Chondrocyte (in vitro differentiated cells): ENCODE measurements at regions not wholly inside any gene's neighbourhood (a gene's known extent, or its start where the extent isn't known, plus 50 kb on each side); places are given as distances from the start of the nearest gene placed in this dataset.

Experiments
- DNase-seq: peaks from one replicate; pipeline ENCODE4 v3.0.0; 2021; ENCODE audit warnings: mixed read lengths, low spot score
- H3K27ac Mint-ChIP-seq: one replicate; pipeline ENCODE4 v1.8.0; 2021; ENCODE audit warnings: mild to moderate bottlenecking, moderate library complexity, mixed read lengths; ENCODE audit not compliant: unreplicated experiment
- H3K27me3 Mint-ChIP-seq: 2 replicates; pipeline ENCODE4 v1.8.0; 2021; ENCODE audit warnings: low read depth, mixed read lengths
- H3K36me3 Mint-ChIP-seq: 2 replicates; pipeline ENCODE4 v1.8.0; 2021; ENCODE audit warnings: low read depth, mixed read lengths
- H3K4me1 Mint-ChIP-seq: 2 replicates; pipeline ENCODE4 v1.8.0; 2021; ENCODE audit warnings: low read depth, mild to moderate bottlenecking, mixed read lengths
- H3K4me3 Mint-ChIP-seq: one replicate; pipeline ENCODE4 v1.8.0; 2021; ENCODE audit warnings: mild to moderate bottlenecking, moderate library complexity, mixed read lengths; ENCODE audit not compliant: unreplicated experiment
- H3K9me3 Mint-ChIP-seq: 2 replicates; pipeline ENCODE4 v1.8.0; 2021; ENCODE audit warnings: low read depth, mixed read lengths
- CTCF ChIP-seq: fragments of 200-600 bp; sonication (generic); IDR thresholded peaks from 2 replicates; pipeline ENCODE4 v1.5.0; 2021; ENCODE audit warnings: antibody characterized with exemption, mild to moderate bottlenecking, moderate library complexity

DNA sequence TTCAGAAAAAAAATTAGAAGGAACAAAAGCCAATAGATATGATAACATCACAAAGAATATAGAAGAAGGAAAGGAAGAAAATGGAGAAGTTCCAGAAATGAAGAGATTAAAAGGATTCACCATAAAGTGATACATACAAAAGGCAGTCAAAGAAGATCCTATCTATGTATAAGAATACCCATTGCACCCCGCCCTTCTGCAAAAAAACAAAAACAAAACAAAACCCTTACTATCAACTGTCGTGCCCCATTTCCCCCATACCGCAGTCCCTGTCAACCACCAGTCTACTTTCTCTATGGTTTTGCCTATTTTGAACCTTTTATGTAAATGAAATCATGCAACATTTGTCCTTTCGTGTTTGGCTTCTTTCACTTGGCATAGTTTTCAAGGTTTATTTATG is 385.6 kb downstream of the PRDM5 start:
- Mint-ChIP-seq H3K4me3 (no peak overlapping the region), H3K9me3 (peaks cover 9% of the 10 kb centered on the region), H3K4me1 (no peaks in the 10 kb centered on the region), H3K27me3 (peaks cover 11% of the 10 kb centered on the region), H3K27ac (no peak overlapping the region), H3K36me3 (no peaks in the 10 kb centered on the region)
- no peak for DNase-seq
- no peak for TF ChIP-seq CTCF

DNA sequence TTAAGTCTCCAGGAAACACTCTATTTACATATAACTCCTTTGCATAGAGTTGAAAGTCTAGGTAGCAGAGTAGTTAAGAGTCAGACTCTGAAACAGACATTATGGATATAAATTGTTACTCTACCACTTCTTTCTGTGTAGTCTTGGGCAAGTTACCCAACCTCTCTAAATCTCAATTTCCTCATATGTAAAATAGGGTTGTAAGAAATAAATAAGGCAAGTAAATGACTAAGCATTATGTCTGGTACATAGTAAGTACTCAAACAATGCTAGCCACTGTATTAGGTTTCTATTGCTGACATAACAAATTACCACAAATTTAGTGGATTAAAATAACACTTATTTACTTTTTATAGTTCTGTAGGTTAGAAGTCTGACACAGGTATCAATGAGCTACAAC is 394.1 kb downstream of the PRDM5 start:
- peaks cover 1% of the 10 kb centered on the region for H3K27me3 Mint-ChIP-seq
- H3K27ac Mint-ChIP-seq, result no peak overlapping the region
- H3K9me3 Mint-ChIP-seq, result peaks cover 10% of the 10 kb centered on the region
- no peak overlapping the region for H3K4me3 Mint-ChIP-seq
- no peak for DNase-seq
- H3K36me3 Mint-ChIP-seq, result peaks cover 3% of the 10 kb centered on the region
- TF ChIP-seq CTCF, result no peak
- H3K4me1 Mint-ChIP-seq, result no peaks in the 10 kb centered on the region

- Mint-ChIP-seq H3K27ac (no peak overlapping the region), H3K27me3 (no peaks in the 10 kb centered on the region)
Observed at GRCh38 chr4:120526033-120526432, 396.5 kb downstream of the PRDM5 start.

GRCh38 chr4:120525106-120525505 is 397.4 kb downstream of the PRDM5 start:
- H3K9me3 Mint-ChIP-seq, result peaks cover 11% of the 10 kb centered on the region
- H3K4me1 Mint-ChIP-seq, result no peaks in the 10 kb centered on the region
- no peak for TF ChIP-seq CTCF
- no peak overlapping the region for H3K27ac Mint-ChIP-seq
- H3K4me3 Mint-ChIP-seq, result no peak overlapping the region
- peaks cover 3% of the 10 kb centered on the region for H3K36me3 Mint-ChIP-seq
- DNase-seq, result no peak
- H3K27me3 Mint-ChIP-seq, result no peaks in the 10 kb centered on the region

More at GRCh38 chr4:120526033-120526432, 396.5 kb downstream of the PRDM5 start:
- TF ChIP-seq CTCF, result no peak
- peaks cover 3% of the 10 kb centered on the region for H3K36me3 Mint-ChIP-seq
- DNase-seq, result no peak
- H3K4me3 Mint-ChIP-seq, result no peak overlapping the region
- no peaks in the 10 kb centered on the region for H3K4me1 Mint-ChIP-seq
- peaks cover 9% of the 10 kb centered on the region for H3K9me3 Mint-ChIP-seq

GRCh38 chr4:120524237-120524636 is 398.3 kb downstream of the PRDM5 start:
- Mint-ChIP-seq H3K27me3 (no peaks in the 10 kb centered on the region), H3K4me3 (no peak overlapping the region), H3K9me3 (peaks cover 11% of the 10 kb centered on the region), H3K36me3 (peaks cover 3% of the 10 kb centered on the region), H3K4me1 (no peaks in the 10 kb centered on the region), H3K27ac (no peak overlapping the region)
- no peak for TF ChIP-seq CTCF
- no peak for DNase-seq
